MCF 10A (cell line): ENCODE measurements at regions not wholly inside any gene's neighbourhood (a gene's known extent, or its start where the extent isn't known, plus 50 kb on each side); places are given as distances from the start of the nearest gene placed in this dataset.

Source experiments
- BruUV-seq: library from RNA; stranded (reverse); fragments of 400-500 nt; replicated peaks from 2 replicates; lab custom pipeline; 2021; lab: Mats Ljungman, UMichigan
- CTCF ChIA-PET: fragments of 300-600 bp; sonication (Branson Sonifier 250); formaldehyde crosslinking; extraction: SDS; loops from one replicate; lab custom pipeline; 2021; ENCODE audit warnings: antibody characterized with exemption, inconsistent platforms; lab: Yijun Ruan, JAX
- POLR2A ChIA-PET: fragments of 300-600, 350-650 bp; sonication (Branson Sonifier 250); formaldehyde crosslinking; extraction: SDS; loops from one replicate; lab custom pipeline; 2020; ENCODE audit warnings: antibody characterized with exemption, inconsistent platforms; lab: Yijun Ruan, JAX
- DNase-seq: peaks from one replicate; pipeline ENCODE4 v3.0.0-alpha.2; 2018; ENCODE audit not compliant: unreplicated experiment
- H3K27ac Mint-ChIP-seq: one replicate; pipeline ENCODE4 v1.8.0; 2022; ENCODE audit warnings: mild to moderate bottlenecking, low read depth, mixed read lengths; ENCODE audit not compliant: unreplicated experiment
- H3K27me3 Mint-ChIP-seq: one replicate; pipeline ENCODE4 v1.8.0; 2022; ENCODE audit warnings: mixed read lengths; ENCODE audit not compliant: insufficient read depth, unreplicated experiment
- H3K36me3 Mint-ChIP-seq: one replicate; pipeline ENCODE4 v1.8.0; 2022; ENCODE audit warnings: mild to moderate bottlenecking, moderate library complexity, mixed read lengths; ENCODE audit not compliant: insufficient read depth, unreplicated experiment
- H3K4me1 Mint-ChIP-seq: one replicate; pipeline ENCODE4 v1.8.0; 2022; ENCODE audit warnings: mixed read lengths; ENCODE audit not compliant: insufficient read depth, unreplicated experiment
- H3K4me3 Mint-ChIP-seq: one replicate; pipeline ENCODE4 v1.8.0; 2022; ENCODE audit warnings: mild to moderate bottlenecking, moderate library complexity, mixed read lengths; ENCODE audit not compliant: unreplicated experiment
- H3K9me3 Mint-ChIP-seq: one replicate; pipeline ENCODE4 v1.8.0; 2022; ENCODE audit warnings: mixed read lengths; ENCODE audit not compliant: unreplicated experiment
- CTCF ChIP-seq: fragments of 200-600 bp; IDR thresholded peaks from one replicate; pipeline ENCODE4 v1.8.0; 2022; ENCODE audit warnings: antibody characterized with exemption, mild to moderate bottlenecking; ENCODE audit not compliant: unreplicated experiment
- intact Hi-C: fragments of 100-400 bp; cut with micrococcal nuclease; formaldehyde crosslinking; loops from 2 replicates; pipeline ENCODE4 v1.14.1; 2022

GRCh38 chr1:36557041-36558000 lies 74.6 kb upstream of the CSF3R start:
- Mint-ChIP-seq H3K4me1 (no peaks in the 10 kb centered on the region), H3K27me3 (peaks cover 48% of the 10 kb centered on the region), H3K9me3 (no peaks in the 10 kb centered on the region), H3K4me3 (no peak overlapping the region), H3K27ac (no peak overlapping the region), H3K36me3 (no peaks in the 10 kb centered on the region)
- TF ChIP-seq CTCF = no peak
- no peak for DNase-seq
- intact Hi-C loops = no loop called here
- POLR2A ChIA-PET = no interaction called here
- no TSS peak for BruUV-seq
- CTCF ChIA-PET = interaction anchor here (0.5 to 1.3 kb wide), 2 partner anchors 185 to 877 kb away, joined by 3 to 6 read pairs; no protein-coding TSS in a partner anchor

GRCh38 chr1:36555041-36555440 lies 72.3 kb upstream of the CSF3R start:
- TF ChIP-seq CTCF = no peak
- DNase-seq = no peak
- H3K4me1 Mint-ChIP-seq = no peaks in the 10 kb centered on the region
- ChIA-PET POLR2A (no interaction called here), CTCF (interaction anchor here (0.7 to 2.1 kb wide), 6 partner anchors 9 to 881 kb away, joined by 3 to 7 read pairs (median 5); no protein-coding TSS in a partner anchor)
- BruUV-seq = no TSS peak
- intact Hi-C loops = no loop called here
- peaks cover 65% of the 10 kb centered on the region for H3K27me3 Mint-ChIP-seq
- H3K27ac Mint-ChIP-seq = no peak overlapping the region
- H3K36me3 Mint-ChIP-seq = no peaks in the 10 kb centered on the region
- H3K9me3 Mint-ChIP-seq = no peaks in the 10 kb centered on the region
- H3K4me3 Mint-ChIP-seq = no peak overlapping the region

DNA sequence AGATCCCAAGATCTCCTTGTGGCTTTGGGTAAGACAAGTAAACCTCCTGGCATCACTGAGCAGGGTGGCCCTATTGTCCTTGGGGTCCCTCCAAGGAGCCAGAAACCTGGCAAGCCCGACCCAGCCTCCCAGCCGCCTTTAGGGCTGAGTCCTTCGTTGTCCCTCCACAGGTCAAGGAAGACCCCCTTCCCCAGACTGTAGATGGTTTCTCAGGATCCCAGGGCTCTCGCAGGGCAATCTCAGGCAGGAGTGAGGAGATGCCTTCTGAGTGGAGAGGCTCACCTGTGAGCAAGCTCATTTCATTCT lies 71.6 kb upstream of the CSF3R start:
- peaks cover 72% of the 10 kb centered on the region for H3K27me3 Mint-ChIP-seq

More for the DNA sequence above, 71.6 kb upstream of the CSF3R start:
- TF ChIP-seq CTCF = no peak
- H3K36me3 Mint-ChIP-seq = no peaks in the 10 kb centered on the region
- no peak overlapping the region for H3K4me3 Mint-ChIP-seq
- POLR2A ChIA-PET = no interaction called here
- DNase-seq = no peak
- CTCF ChIA-PET = interaction anchor here (0.7 to 2.1 kb wide), 8 partner anchors 10 to 881 kb away, joined by 3 to 7 read pairs (median 4); no protein-coding TSS in a partner anchor
- H3K4me1 Mint-ChIP-seq = no peaks in the 10 kb centered on the region
- H3K9me3 Mint-ChIP-seq = no peaks in the 10 kb centered on the region
- H3K27ac Mint-ChIP-seq = no peak overlapping the region
- no TSS peak for BruUV-seq
- intact Hi-C loops = loop anchor here (5.0 kb wide), 1 partner anchor 878 kb away; no protein-coding TSS in a partner anchor
